ENCODE measurements at regions not wholly inside any gene's neighbourhood (a gene's known extent, or its start where the extent isn't known, plus 50 kb on each side); places are given as distances from the start of the nearest gene placed in this dataset.
"Not testable (repeated sequence)": the region's sequence is repeated elsewhere in the genome, so short reads cannot be mapped to it uniquely, and the experiment has no call there.

DNA sequence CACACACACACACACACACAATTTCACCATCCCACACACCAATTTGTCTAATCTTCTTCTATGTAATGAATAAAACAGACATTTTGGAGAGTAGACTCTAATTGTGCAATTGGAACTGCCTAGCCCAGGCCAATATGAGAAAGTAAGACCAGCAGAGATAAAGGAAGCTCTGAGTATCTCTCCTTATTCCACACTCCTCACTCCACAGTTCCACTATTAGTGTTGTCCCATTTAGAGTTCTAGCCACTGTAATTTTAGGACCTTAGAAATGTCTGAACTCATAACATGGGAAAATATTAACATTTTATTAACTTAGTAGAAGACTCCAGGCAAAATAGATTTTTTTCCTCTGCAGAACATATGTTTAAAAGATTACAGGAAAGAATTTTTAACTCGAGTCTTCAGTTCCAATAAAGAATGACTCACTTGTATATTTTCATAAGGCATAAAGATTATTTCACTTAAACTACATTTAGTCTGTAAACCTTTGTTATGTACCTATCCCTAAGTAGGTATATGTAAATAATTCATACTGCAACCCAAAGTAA, 297.6 kb upstream of the INTU start:
- no peak for TF ChIP-seq RARB (CRISPR knock-in tag; IDR thresholded peaks at IDR 0.05)

DNA sequence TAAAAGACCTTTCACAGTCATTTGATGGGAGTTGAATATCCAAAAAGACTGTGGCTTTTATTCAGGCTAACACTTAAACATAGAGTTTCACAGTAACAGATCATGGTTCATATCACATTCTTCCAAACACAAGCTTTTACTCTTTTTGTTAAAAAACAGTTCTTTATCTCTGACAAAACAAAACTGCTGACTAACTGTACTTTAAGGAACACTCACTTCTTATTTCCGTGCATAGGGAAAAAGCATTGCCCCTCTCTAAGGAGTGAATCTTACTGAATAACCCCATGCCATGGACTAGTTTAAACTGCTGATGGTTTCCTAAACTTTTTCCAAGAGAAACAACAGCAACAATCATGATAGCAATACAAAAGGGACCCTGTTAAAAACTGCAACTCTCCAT, 297.0 kb upstream of the INTU start:
- TF ChIP-seq BACH2 (CRISPR knock-in tag; IDR thresholded peaks at IDR 0.05; ENCODE audit: borderline replicate concordance) (no peak), ZNF70 (CRISPR knock-in tag; IDR thresholded peaks at IDR 0.05) (no peak), TCF4 (CRISPR knock-in tag; IDR thresholded peaks at IDR 0.05; ENCODE audit: borderline replicate concordance) (no peak), ZNF565 (CRISPR knock-in tag; conservative IDR thresholded peaks at IDR 0.05; ENCODE audit: low read depth) (no peak), ZFP3 (CRISPR knock-in tag; IDR thresholded peaks at IDR 0.05) (no peak), ZFP30 (CRISPR knock-in tag; IDR thresholded peaks at IDR 0.05) (no peak)
- ATAC-seq = no peak

More for the DNA sequence above, 297.6 kb upstream of the INTU start:
- ATAC-seq = no peak

DNA sequence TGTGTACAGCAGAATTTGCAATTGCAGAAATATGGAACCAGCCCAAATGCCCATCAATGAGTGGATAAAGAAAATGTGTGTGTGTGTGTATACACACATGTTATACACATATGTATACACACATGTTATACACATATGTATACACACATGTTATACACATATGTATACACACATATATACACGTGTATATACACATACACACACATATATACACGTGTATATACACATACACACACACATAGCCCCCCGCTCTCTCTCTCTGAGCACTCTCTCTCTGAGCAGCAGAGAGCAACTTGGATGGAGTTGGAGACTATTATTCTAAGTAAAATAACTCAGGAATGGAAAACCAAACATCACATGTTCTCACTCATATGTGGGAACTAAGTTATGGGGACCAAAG, 289.6 kb upstream of the INTU start:
- not testable (repeated sequence) for ATAC-seq

DNA sequence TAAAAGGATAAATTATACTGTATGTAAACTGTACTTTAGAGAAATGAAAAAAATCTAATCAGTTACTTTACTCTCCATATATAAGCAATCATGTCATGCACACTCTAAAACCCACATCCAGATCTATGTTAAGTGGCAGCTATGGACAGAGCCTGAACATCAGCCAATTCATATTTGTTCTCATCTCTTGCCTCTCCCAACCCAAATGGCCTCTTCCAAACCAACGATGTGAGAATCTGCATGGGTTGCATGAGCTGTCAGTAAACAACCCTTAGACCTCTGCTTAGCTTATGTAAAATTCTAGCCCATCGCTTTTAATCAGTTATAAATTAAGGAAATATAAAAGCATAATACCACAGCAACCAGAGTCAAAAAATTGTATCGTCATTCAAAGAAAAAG, 288.7 kb upstream of the INTU start:
- TF ChIP-seq ZFP30 (CRISPR knock-in tag; IDR thresholded peaks at IDR 0.05) = no peak
- TF ChIP-seq, protein P1, sequence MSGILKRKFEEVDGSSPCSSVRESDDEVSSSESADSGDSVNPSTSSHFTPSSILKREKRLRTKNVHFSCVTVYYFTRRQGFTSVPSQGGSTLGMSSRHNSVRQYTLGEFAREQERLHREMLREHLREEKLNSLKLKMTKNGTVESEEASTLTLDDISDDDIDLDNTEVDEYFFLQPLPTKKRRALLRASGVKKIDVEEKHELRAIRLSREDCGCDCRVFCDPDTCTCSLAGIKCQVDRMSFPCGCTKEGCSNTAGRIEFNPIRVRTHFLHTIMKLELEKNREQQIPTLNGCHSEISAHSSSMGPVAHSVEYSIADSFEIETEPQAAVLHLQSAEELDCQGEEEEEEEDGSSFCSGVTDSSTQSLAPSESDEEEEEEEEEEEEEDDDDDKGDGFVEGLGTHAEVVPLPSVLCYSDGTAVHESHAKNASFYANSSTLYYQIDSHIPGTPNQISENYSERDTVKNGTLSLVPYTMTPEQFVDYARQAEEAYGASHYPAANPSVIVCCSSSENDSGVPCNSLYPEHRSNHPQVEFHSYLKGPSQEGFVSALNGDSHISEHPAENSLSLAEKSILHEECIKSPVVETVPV (CRISPR knock-in tag; IDR thresholded peaks at IDR 0.05) = no peak
- no peak for TF ChIP-seq GLIS3 (CRISPR knock-in tag; IDR thresholded peaks at IDR 0.05)
- TF ChIP-seq ZNF565 (CRISPR knock-in tag; conservative IDR thresholded peaks at IDR 0.05; ENCODE audit: low read depth) = no peak
- TF ChIP-seq RARB (CRISPR knock-in tag; IDR thresholded peaks at IDR 0.05) = no peak
- TF ChIP-seq, protein P2, sequence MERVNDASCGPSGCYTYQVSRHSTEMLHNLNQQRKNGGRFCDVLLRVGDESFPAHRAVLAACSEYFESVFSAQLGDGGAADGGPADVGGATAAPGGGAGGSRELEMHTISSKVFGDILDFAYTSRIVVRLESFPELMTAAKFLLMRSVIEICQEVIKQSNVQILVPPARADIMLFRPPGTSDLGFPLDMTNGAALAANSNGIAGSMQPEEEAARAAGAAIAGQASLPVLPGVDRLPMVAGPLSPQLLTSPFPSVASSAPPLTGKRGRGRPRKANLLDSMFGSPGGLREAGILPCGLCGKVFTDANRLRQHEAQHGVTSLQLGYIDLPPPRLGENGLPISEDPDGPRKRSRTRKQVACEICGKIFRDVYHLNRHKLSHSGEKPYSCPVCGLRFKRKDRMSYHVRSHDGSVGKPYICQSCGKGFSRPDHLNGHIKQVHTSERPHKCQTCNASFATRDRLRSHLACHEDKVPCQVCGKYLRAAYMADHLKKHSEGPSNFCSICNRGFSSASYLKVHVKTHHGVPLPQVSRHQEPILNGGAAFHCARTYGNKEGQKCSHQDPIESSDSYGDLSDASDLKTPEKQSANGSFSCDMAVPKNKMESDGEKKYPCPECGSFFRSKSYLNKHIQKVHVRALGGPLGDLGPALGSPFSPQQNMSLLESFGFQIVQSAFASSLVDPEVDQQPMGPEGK (CRISPR knock-in tag; IDR thresholded peaks at IDR 0.05; ENCODE audit: borderline replicate concordance) = no peak
- TF ChIP-seq OSR1 (CRISPR knock-in tag; IDR thresholded peaks at IDR 0.05) = no peak
- TF ChIP-seq SNAI2 (CRISPR knock-in tag; IDR thresholded peaks at IDR 0.05) = no peak
- no peak for TF ChIP-seq TCF4 (CRISPR knock-in tag; IDR thresholded peaks at IDR 0.05; ENCODE audit: borderline replicate concordance)
- no peak for TF ChIP-seq ZC3H10 (CRISPR knock-in tag; IDR thresholded peaks at IDR 0.05)
- TF ChIP-seq ZFP3 (CRISPR knock-in tag; IDR thresholded peaks at IDR 0.05) = no peak
- TF ChIP-seq ISL1 (CRISPR knock-in tag; IDR thresholded peaks at IDR 0.05) = no peak
- ATAC-seq = no peak

DNA sequence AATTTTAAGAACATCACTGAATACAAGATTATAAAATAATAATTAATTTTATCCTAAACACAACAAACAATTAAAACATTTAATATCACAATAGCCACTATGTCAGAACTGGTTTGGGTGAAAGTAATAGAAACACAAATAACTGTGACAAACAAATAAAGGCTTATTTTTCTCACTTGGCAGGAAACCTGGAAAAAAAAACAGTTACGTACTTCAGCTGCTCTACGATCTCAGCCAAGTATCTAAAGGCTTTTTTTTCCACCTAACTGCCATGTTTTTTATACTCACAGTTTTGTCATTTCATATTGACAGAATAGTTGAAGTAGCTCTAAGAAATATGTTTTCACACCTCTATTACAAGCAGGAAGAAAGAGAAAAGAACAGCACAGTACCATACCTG, 284.8 kb upstream of the INTU start:
- no peak for TF ChIP-seq ESRRG (CRISPR knock-in tag; IDR thresholded peaks at IDR 0.05)
- no peak for TF ChIP-seq BACH2 (CRISPR knock-in tag; IDR thresholded peaks at IDR 0.05; ENCODE audit: borderline replicate concordance)
- TF ChIP-seq, protein P1 (CRISPR knock-in tag; IDR thresholded peaks at IDR 0.05) = no peak
- no peak for TF ChIP-seq RARB (CRISPR knock-in tag; IDR thresholded peaks at IDR 0.05)
- TF ChIP-seq TCF4 (CRISPR knock-in tag; IDR thresholded peaks at IDR 0.05; ENCODE audit: borderline replicate concordance) = no peak
- TF ChIP-seq, protein P3, sequence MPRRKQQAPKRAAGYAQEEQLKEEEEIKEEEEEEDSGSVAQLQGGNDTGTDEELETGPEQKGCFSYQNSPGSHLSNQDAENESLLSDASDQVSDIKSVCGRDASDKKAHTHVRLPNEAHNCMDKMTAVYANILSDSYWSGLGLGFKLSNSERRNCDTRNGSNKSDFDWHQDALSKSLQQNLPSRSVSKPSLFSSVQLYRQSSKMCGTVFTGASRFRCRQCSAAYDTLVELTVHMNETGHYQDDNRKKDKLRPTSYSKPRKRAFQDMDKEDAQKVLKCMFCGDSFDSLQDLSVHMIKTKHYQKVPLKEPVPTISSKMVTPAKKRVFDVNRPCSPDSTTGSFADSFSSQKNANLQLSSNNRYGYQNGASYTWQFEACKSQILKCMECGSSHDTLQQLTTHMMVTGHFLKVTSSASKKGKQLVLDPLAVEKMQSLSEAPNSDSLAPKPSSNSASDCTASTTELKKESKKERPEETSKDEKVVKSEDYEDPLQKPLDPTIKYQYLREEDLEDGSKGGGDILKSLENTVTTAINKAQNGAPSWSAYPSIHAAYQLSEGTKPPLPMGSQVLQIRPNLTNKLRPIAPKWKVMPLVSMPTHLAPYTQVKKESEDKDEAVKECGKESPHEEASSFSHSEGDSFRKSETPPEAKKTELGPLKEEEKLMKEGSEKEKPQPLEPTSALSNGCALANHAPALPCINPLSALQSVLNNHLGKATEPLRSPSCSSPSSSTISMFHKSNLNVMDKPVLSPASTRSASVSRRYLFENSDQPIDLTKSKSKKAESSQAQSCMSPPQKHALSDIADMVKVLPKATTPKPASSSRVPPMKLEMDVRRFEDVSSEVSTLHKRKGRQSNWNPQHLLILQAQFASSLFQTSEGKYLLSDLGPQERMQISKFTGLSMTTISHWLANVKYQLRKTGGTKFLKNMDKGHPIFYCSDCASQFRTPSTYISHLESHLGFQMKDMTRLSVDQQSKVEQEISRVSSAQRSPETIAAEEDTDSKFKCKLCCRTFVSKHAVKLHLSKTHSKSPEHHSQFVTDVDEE (CRISPR knock-in tag; IDR thresholded peaks at IDR 0.05) = no peak
- no peak for TF ChIP-seq SNAI2 (CRISPR knock-in tag; IDR thresholded peaks at IDR 0.05)
- TF ChIP-seq ISL1 (CRISPR knock-in tag; IDR thresholded peaks at IDR 0.05) = no peak
- no peak for TF ChIP-seq ZNF8 (CRISPR knock-in tag; IDR thresholded peaks at IDR 0.05)
- no peak for TF ChIP-seq ZNF565 (CRISPR knock-in tag; conservative IDR thresholded peaks at IDR 0.05; ENCODE audit: low read depth)
- TF ChIP-seq, protein P4, sequence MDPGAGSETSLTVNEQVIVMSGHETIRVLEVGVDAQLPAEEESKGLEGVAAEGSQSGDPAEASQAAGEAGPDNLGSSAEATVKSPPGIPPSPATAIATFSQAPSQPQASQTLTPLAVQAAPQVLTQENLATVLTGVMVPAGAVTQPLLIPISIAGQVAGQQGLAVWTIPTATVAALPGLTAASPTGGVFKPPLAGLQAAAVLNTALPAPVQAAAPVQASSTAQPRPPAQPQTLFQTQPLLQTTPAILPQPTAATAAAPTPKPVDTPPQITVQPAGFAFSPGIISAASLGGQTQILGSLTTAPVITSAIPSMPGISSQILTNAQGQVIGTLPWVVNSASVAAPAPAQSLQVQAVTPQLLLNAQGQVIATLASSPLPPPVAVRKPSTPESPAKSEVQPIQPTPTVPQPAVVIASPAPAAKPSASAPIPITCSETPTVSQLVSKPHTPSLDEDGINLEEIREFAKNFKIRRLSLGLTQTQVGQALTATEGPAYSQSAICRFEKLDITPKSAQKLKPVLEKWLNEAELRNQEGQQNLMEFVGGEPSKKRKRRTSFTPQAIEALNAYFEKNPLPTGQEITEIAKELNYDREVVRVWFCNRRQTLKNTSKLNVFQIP (CRISPR knock-in tag; IDR thresholded peaks at IDR 0.05; ENCODE audit: borderline replicate concordance, low read depth) = no peak
- TF ChIP-seq ZNF70 (CRISPR knock-in tag; IDR thresholded peaks at IDR 0.05) = no peak
- TF ChIP-seq ARNTL (CRISPR knock-in tag; IDR thresholded peaks at IDR 0.05; ENCODE audit: borderline replicate concordance, low read depth) = no peak
- TF ChIP-seq PPARA (CRISPR knock-in tag; IDR thresholded peaks at IDR 0.05; ENCODE audit: borderline replicate concordance) = no peak
- TF ChIP-seq, protein P5, sequence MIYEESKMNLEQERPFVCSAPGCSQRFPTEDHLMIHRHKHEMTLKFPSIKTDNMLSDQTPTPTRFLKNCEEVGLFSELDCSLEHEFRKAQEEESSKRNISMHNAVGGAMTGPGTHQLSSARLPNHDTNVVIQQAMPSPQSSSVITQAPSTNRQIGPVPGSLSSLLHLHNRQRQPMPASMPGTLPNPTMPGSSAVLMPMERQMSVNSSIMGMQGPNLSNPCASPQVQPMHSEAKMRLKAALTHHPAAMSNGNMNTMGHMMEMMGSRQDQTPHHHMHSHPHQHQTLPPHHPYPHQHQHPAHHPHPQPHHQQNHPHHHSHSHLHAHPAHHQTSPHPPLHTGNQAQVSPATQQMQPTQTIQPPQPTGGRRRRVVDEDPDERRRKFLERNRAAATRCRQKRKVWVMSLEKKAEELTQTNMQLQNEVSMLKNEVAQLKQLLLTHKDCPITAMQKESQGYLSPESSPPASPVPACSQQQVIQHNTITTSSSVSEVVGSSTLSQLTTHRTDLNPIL (CRISPR knock-in tag; IDR thresholded peaks at IDR 0.05; ENCODE audit: low read depth) = no peak
- no peak for TF ChIP-seq ZFP3 (CRISPR knock-in tag; IDR thresholded peaks at IDR 0.05)
- TF ChIP-seq TOX (CRISPR knock-in tag; IDR thresholded peaks at IDR 0.05; ENCODE audit: borderline replicate concordance) = no peak
- TF ChIP-seq ZFP30 (CRISPR knock-in tag; IDR thresholded peaks at IDR 0.05) = no peak
- no peak for TF ChIP-seq GLIS3 (CRISPR knock-in tag; IDR thresholded peaks at IDR 0.05)
- no peak for TF ChIP-seq CSDC2 (CRISPR knock-in tag; IDR thresholded peaks at IDR 0.05)
- ATAC-seq = no peak
